Jurkat, Clone E6-1 (cell line): ENCODE measurements at regions not wholly inside any gene's neighbourhood (a gene's known extent, or its start where the extent isn't known, plus 50 kb on each side); places are given as distances from the start of the nearest gene placed in this dataset.
"Not testable (repeated sequence)": the region's sequence is repeated elsewhere in the genome, so short reads cannot be mapped to it uniquely, and the experiment has no call there.

Source experiments
- DNase-seq: peaks from one replicate; pipeline ENCODE4 v3.0.0-alpha.2; 2011; ENCODE audit warnings: low read depth, low spot score
- H3K4me3 ChIP-seq: 2 replicates; pipeline ENCODE4 v1.5.1; 2011; ENCODE audit warnings: mild to moderate bottlenecking, low read length, control low read depth, moderate library complexity

DNA sequence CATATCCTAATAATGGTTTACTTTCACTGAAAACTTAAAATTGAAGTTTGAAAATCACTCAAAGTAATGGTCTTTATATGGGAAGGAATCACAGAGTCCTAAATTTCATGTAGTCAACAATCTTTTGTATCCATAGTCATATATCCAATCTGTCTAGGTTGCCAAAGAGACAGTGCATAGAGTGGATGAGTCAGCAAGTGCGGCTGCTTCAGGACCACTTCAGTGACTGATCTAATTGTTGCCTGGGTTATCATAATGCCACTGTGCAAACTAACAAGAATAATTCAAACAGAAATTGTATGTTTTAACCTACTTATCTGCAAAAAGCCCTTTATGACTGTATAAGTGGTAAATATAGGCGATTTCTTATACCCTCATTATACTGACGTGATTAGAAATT is 211.3 kb upstream of the PRR16 start:
- H3K4me3 ChIP-seq, result no peak overlapping the region
- no peak for DNase-seq

DNA sequence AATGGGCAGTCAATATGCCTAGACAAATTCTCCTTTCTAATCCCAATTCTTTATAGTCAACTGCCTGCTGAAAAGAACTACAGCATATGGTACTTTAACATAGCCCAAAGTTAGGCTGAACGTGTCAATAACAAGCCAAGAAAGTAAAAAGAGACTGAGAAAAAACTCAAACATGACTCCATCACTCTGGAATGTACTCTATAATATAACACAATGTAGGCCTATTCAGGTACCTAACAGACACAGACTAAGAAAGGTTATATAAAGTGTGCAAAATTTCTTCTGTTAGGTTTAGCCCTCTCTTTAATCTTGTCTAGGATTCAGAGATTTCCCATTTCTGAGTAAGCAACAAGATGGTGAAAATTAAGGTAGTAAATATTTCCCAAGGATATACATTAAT is 209.7 kb upstream of the PRR16 start:
- no peak for DNase-seq
- no peak overlapping the region for H3K4me3 ChIP-seq

DNA sequence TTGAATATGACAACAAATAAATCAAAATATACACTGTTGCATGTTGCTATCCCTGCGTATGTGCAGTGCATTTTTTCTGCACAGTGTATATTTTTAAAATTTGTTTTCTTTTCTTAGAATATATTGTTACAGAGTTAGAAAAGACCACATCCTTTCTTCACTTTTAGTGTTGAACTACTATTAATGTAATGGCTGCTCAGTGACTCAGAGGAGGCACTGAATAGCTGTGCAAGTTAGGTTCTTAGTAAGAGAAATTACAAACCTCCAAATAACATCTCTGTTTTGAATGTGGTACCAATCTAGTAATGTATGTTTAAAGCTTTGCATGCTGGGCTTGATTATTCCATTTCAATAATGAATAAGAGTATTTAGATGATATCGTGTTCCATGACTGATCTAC is 208.9 kb upstream of the PRR16 start:
- DNase-seq, result no peak

DNA sequence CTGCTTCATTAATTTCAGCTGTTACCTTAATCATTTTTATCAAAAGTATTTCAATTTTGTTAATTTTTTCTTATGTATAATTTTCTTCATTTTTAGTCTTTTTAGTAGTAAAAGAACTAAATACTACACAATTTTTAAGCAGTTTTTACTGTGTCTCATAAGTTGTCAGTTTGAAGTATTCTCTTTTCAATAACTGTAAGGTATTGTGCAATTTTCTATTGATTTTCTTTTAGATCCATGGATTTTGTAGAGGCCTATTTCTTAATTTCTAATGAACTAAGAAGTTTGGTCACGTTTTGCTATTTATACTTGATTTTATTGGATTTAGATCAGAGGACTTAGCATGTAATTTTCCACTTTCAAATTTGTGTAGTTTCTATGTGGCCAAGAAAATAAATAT is 207.7 kb upstream of the PRR16 start:
- no peak overlapping the region for H3K4me3 ChIP-seq
- no peak for DNase-seq

More for the DNA sequence above, 208.9 kb upstream of the PRR16 start:
- no peak overlapping the region for H3K4me3 ChIP-seq

DNA sequence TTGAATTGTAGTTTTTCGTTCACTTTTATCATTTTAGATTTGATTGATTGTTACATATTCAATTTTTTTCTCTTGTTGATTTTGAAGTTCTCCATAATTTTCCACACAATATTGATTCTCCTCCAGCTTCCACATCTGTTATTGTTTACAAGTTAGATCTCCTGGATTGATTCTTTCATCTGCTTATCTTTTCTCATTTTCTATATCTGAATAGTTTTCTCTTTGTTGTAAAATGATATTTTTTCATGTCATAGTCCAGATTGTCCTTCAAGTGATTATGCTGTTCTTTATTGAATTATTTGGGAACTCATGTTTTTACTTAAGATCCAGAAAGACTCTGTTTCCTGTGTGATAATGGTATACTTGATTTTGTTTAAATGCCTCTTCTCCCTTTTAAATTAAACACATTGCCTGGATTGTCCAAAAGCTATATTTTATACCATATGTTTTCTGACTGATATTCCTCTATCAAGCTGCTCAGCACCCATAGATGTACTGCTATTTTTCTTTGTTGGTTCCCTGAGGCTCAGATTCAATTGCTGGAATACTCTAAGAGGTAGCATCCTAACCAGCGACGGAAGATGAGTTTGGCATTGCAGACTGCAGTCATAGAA is 206.6 kb upstream of the PRR16 start:
- no peak for DNase-seq
- no peak overlapping the region for H3K4me3 ChIP-seq

DNA sequence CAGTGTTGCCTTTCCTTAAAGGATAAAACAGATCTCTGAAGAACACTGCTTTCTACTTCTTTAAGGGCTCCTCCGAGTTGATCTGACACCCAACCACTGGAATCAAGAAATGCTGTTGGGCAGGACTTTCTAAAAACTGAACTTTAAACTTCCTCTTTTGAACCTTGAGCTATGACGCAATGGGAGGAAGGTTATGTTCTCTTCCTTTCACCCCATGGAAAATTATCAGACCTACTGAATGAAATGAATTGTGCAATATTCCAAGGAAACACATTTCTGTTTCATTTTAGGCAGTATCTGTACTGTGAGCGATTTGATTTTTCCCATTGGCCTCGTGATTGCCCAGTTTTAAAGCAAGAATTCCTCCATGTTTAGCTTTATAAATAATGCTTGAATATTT is 206.0 kb upstream of the PRR16 start:
- DNase-seq, result no peak
- H3K4me3 ChIP-seq, result no peak overlapping the region

DNA sequence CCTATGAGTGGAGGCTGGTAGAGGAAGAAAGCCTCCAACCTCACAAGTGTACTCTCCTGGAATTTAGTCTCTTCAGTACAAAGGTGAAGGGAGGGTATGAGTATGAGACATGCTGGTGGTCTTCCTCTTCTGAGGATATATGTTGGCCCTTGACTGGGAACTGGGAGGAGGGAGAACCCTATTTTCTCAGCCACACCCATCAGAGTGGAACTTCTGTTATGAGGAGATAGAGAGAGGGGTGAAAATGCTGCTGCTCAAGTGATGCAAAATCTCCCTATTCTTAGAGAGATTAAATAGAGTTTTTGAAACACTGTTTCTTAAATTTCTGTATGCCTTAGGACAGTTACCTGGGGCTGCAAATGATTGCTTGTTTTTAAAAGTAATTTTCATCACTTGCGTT is 203.4 kb upstream of the PRR16 start:
- no peak overlapping the region for H3K4me3 ChIP-seq
- no peak for DNase-seq

DNA sequence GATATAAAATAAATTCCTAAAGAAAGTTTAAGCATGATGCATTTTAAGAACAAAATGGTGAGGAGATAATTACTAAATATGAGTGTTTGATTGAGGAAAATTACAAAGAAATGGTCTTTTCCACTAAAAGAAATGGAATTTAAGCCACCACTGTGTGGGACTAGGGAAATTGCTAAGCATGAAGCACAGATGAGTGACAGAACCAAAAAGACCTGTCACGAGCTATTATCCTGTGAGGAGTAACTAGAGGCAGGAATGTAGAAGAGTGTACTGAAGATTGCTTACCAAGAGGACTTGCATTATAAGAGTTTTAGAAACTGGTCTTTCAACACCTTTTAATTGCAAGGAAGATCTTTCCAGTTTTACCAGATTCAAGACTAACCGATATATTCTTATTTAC is 193.6 kb upstream of the PRR16 start:
- H3K4me3 ChIP-seq, result no peak overlapping the region
- no peak for DNase-seq

DNA sequence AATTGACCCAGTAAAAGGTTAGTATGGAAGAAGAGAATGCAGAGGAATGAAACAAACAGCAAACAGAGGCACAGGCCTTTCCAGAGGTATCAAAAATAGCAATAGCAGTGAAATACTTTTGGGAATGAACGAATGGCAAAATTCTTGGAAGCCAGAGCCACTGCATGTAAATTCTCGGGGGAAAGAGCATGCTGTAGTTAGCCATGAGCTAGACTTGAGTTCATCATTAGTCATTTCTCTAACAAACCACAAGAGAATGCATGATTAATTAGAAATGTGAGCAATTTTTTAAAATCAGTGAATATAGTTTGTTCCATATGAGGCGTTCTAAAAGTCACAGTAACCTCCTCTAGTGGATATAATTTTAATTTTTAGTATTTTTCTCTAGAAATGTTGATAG is 170.3 kb upstream of the PRR16 start:
- no peak for DNase-seq
- H3K4me3 ChIP-seq, result no peak overlapping the region

DNA sequence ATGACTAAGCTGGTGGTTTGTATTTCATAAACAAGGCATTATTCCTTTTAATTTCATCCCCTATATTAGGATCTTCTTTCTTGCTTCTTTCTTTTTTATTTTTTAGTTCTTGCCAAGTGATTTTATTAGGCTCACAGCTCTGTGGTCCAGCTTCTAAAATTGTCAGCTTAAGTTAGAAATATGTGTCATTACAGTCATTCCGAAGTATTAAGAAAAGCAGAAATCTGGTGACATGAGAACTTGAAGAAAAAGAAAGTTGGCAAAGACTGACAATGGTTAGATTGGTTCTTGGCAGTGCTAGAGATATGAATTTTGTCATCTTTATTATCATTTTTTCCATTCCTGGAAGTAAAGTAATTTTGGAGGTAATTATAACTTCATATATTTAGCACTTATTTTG is 166.5 kb upstream of the PRR16 start:
- DNase-seq, result no peak
- H3K4me3 ChIP-seq, result no peak overlapping the region

DNA sequence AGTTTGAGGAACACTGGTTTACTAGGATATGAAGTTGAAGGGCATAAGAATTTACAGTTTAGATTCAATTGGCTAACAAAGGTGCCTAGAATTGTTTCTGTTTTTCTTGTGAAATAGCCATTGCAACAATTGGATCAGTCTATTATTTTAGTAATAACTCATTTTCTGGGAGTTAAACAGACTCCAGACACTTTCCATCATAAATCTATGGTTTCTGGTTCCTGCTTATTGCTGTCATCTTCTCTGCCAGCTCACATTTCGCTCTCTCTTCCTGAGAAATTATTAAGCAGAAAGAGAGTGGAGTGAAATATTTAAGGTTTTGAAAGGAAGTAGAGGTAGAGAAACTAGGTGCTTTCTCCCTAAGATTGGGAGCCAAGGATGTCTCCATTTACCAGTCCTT is 165.1 kb upstream of the PRR16 start:
- H3K4me3 ChIP-seq, result no peak overlapping the region
- DNase-seq, result no peak

DNA sequence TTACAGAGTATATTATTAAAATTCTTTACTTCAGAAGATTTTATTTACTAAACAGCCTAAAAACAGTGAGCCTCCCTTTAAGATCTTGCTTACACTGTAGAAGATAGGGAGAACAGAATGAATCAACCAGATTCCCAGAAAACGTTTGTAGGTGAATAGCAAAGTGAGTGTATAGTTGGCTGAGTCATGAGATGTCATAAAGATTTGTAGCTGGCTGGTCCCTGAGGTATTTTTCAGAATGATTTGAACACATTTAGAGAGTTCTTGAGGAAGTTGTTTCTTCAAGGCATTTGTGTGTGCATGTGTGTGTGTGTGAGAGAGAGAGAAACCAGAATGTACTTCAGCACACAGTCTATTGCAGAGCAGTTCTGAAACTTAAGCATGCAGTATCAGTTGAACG is 159.4 kb upstream of the PRR16 start:
- DNase-seq, result no peak
- no peak overlapping the region for H3K4me3 ChIP-seq

DNA sequence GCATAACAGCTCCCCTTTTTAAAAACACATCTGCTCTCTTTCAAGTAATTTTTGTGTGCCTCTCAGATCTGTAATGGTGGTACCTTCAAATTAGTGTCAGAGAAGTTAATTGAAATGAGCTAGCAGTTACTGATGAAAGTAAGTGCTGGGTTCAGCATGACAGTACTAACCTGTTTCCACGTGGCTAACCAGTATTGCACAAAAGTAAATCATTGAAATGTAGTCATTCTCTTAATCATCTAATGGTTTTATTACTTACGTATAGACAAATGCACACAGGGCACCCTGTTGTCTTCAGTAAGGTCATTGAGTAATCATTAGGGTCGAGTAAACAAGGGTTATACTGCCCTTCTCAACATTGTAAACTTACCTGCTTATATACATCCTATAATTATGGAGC is 157.8 kb upstream of the PRR16 start:
- DNase-seq, result no peak
- H3K4me3 ChIP-seq, result no peak overlapping the region

DNA sequence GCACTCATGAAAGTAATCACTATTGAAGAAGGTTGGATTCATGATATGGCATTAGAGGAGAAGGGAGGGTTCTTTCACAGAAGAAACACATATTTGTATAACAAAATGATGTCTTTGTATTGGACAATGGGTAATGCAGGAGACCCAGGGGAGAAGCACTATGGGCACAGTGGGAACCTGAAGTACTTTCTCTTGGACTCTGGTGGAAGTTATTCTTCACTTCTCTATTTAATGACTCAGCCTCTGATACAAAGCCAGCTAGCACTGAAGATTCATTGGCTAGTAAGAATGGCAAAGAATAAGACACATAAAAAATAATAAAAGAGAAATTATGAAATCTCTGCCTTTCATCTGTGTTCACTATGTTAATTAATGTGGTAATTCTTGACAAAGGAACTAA is 149.9 kb upstream of the PRR16 start:
- DNase-seq, result no peak
- no peak overlapping the region for H3K4me3 ChIP-seq

DNA sequence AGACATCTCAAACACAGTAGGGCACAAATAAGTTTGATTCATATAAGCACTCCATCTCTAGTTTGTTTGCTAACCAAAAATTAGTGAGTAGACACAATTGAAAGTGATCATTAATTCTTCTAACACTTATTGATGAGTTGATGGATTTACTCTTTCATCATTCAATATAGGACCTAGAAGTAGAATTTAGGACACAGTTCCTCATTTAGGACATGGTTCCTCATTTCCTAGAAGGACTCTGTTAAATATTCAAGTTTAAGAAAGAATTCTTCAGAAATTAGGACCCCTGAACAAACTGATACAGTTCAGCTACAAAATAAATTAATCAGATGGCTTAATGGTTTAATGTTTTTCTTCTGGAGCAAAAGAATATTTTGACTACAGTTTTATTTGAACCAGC is 143.5 kb upstream of the PRR16 start:
- DNase-seq, result no peak
- H3K4me3 ChIP-seq, result no peak overlapping the region

DNA sequence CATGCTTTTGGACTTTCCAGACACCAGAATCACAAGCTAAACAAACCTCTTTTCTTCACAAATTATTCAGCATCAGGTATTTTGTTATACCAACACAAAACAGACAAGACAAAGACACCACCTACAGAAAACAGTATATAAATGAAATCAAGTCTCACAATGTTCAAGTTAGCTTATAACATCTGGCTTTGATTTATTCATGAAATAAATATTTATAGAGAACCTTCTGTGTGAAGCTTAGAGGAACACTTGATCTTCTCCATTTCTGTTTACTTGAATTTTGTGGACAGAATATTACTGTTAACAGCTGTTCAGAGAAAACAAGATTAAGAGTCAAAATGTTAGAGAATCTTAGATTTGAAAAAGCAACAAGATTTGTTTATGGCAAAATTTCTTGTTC is 137.4 kb upstream of the PRR16 start:
- no peak overlapping the region for H3K4me3 ChIP-seq
- no peak for DNase-seq

DNA sequence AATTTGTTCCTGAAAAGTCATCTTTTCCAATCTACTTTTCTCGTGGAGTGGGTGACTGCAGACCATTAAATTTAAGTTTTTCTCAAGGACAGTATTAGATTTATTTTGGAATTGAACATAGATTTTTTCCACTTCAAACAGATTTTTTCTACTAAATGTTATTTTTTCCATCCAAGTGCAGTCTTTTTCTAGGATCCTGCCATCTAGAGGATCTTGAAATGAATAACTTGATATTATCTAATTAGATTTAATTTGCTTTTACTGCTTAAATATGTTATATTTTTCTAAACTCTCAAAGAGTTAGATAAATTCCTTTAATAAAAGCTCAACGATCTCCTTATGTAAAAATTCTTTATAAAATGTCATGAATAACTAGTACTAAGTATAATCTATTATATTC is 136.9 kb upstream of the PRR16 start:
- H3K4me3 ChIP-seq, result no peak overlapping the region
- no peak for DNase-seq

DNA sequence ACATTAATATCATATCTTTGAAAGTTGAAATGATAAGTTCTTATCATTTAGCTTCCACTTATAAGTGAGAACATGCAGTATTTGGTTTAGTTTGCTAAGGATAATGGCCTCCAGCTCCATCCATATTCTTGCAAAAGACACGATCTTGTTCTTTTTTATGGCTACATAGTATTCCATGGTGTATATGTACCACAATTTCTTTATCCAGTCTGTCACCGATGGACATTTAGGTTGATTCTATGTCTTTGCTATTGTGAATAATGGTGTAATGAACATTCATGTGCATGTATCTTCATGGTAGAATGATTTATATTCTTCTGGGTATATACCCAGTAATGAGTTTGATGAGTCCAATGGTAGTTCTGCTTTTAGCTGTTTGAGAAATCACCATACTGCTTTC is 135.0 kb upstream of the PRR16 start:
- DNase-seq, result no peak
- no peak overlapping the region for H3K4me3 ChIP-seq

DNA sequence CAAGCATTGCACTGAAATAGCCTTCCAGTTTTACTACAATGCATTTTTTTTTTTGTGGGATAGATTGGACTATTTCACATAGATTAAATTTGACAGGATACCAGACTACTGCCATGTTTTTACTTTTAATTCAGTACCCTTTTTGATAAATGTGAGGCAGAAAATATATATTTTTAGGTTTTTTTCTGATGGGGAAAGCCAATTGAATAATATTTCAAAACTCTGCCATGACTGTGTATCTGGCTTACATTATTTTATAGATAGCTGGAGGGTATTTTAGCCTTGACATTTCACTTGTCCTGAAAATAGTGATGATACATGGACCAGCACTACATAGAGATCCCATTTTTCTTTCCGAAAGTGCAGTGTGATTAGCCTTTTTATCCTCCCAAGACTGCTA is 133.5 kb upstream of the PRR16 start:
- no peak overlapping the region for H3K4me3 ChIP-seq
- DNase-seq, result no peak

DNA sequence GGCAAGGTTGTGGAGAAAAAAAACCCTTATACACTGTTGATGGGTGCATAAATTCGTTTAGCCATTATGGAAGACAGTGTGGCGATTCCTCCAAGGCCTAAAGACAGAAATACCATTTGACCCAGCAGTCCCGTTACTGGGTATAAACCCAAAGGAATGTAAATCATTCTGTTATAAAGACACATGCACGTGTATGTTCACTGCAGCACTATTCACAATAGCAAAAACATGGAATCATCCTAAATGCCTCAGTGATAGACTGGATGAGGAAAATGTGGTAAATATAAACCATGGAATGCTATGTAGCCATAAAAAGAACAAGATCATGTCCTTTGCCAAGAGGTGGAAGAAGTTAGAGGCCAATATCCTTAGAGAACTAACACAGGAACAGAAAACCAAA is 119.9 kb upstream of the PRR16 start:
- H3K4me3 ChIP-seq, result no peak overlapping the region
- DNase-seq, result no peak

DNA sequence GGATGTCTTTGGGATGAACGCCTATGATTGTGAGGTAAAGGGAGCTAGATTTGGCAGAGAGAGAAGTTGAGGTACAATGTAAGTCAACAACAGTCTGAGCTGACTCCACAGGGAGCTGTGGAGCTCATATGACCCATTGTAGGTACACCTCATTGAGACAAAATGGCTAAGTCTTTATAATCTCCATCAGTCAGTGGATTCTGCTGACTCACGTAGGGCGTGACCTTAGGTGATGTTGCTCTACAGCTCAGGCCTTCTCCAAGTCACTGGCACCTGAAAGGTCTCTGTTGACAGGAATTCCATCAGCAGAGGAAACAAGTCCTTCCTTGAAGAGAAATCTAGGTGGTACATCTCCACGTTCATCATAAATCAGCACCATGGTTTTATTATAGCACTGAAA is 118.2 kb upstream of the PRR16 start:
- DNase-seq, result no peak
- H3K4me3 ChIP-seq, result no peak overlapping the region

DNA sequence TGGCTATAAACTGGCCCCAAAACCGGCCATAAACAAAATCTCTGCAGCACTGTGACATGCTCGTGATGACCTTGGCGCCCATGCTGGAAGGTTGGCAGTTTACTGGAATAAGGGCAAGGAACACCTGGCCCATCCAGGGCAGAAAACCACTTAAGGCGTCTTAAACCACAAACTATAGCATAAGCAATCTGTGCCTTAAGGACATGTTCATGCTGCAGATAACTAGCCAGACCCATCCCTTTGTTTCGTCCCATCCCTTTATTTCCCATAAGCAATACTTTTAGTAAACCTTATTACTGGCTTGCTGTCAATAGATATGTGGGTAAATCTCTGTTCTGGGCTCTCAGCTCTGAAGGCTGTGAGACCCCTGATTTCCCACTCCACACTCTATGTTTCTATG is 113.0 kb upstream of the PRR16 start:
- DNase-seq, H3K4me3 ChIP-seq: not testable (repeated sequence)
